Right lobe of liver (tissue), 6 donors: ENCODE measurements at regions not wholly inside any gene's neighbourhood (a gene's known extent, or its start where the extent isn't known, plus 50 kb on each side); places are given as distances from the start of the nearest gene placed in this dataset.

ENCODE experiments used
- ATAC-seq, 4 donors: fragments of 200-7000 bp; cut with Tn5 transposase; one replicate each; pipeline ENCODE4 v1.9.1; 2020; ENCODE audit warnings: mild to moderate bottlenecking in 4 of 4, moderate library complexity in 4 of 4
- DNase-seq, 3 donors: peaks; one replicate each; pipeline ENCODE4 v3.0.0-alpha.2; 2020
- H3K27ac ChIP-seq, 3 donors: fragments of 200-600 bp; one replicate each; pipeline ENCODE4 v1.8.0; 2022
- H3K27me3 ChIP-seq, 2 donors: fragments of 200-600 bp; one replicate each; pipeline ENCODE4 v1.8.0; 2022
- H3K36me3 ChIP-seq, 4 donors: fragments of 200-600 bp; sonication (generic) in 1 of 4; one replicate each; pipeline versions ENCODE4 v1.5.1 to v1.8.0; 2017 to 2022; ENCODE audit warnings: control low read depth in 1 of 4
- H3K4me1 ChIP-seq, 4 donors: fragments of 200-600 bp; sonication (generic) in 1 of 4; one replicate each; pipeline versions ENCODE4 v1.5.1 to v1.8.0; 2017 to 2022; ENCODE audit warnings: control low read depth in 1 of 4
- H3K4me3 ChIP-seq, 3 donors: fragments of 200-600 bp; one replicate each; pipeline ENCODE4 v1.8.0; 2022
- H3K9me3 ChIP-seq, 4 donors: fragments of 200-600 bp; sonication (generic) in 1 of 4; one replicate each; pipeline versions ENCODE4 v1.5.1 to v1.8.0; 2017 to 2022; ENCODE audit warnings: control low read depth in 1 of 4
- POLR2A ChIP-seq: fragments of 450-650 bp; IDR thresholded peaks from one replicate; pipeline ENCODE4 v1.6.1; 2017; ENCODE audit warnings: antibody characterized with exemption, mild to moderate bottlenecking
- WGBS: methylation state at CpG from one replicate; pipeline ENCODE4 v1.1.6; 2018; ENCODE audit warnings: low coverage, low lambda C conversion rate; ENCODE audit not compliant: insufficient coverage; ENCODE audit errors: missing lambda C conversion rate; 5-methylcytosine and 5-hydroxymethylcytosine counted together
- intact Hi-C, 2 donors: fragments of 100-400 bp; cut with DNase I; formaldehyde crosslinking; loops; one replicate each; pipeline versions ENCODE4 v1.11.2 to v1.14.1; 2022
- TF ChIP-seq, protein P1 (sequence below), 4 donors: fragments of 200-600 bp in 3 of 4; fragments of 450-650 bp in 1 of 4; IDR thresholded peaks; one replicate each; pipeline versions ENCODE4 v1.5.1 to v1.8.0; 2016 to 2022; ENCODE audit warnings: antibody characterized with exemption in 4 of 4, mild to moderate bottlenecking in 2 of 4
- donor health status: DM: no; HTN: yes; CAD: no.
- donor health status: DM: no; HTN: no; CAD: no.
- donor health status: DM: no; HTN: no; CAD: no.
- donor health status: DM: no; HTN: yes; CAD: no.
- donor health status: DM: no; HTN: yes; CAD: no.

- Histone ChIP-seq H3K4me3 (no peak overlapping the region), H3K9me3 (no peaks in the 10 kb centered on the region), H3K27ac (no peak overlapping the region), H3K36me3 (no peaks in the 10 kb centered on the region), H3K4me1 (peaks cover 0 to 9% (median 0%) of the 10 kb centered on the region in 4 donors), H3K27me3 (no peaks in the 10 kb centered on the region)
- no peak for TF ChIP-seq POLR2A
- TF ChIP-seq, protein P1, sequence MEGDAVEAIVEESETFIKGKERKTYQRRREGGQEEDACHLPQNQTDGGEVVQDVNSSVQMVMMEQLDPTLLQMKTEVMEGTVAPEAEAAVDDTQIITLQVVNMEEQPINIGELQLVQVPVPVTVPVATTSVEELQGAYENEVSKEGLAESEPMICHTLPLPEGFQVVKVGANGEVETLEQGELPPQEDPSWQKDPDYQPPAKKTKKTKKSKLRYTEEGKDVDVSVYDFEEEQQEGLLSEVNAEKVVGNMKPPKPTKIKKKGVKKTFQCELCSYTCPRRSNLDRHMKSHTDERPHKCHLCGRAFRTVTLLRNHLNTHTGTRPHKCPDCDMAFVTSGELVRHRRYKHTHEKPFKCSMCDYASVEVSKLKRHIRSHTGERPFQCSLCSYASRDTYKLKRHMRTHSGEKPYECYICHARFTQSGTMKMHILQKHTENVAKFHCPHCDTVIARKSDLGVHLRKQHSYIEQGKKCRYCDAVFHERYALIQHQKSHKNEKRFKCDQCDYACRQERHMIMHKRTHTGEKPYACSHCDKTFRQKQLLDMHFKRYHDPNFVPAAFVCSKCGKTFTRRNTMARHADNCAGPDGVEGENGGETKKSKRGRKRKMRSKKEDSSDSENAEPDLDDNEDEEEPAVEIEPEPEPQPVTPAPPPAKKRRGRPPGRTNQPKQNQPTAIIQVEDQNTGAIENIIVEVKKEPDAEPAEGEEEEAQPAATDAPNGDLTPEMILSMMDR (IDR thresholded peaks at IDR 0.05) = no peak
- 78% methylated on average over 2 of the region's 2 CpGs for WGBS
- intact Hi-C loops = no loop called here
- ATAC-seq = peak; percentile 82 to 99 (median 90)
- no peak for DNase-seq
Observed at GRCh38 chr12:67592228-67593011, 56.1 kb upstream of the DYRK2 start.

DNA sequence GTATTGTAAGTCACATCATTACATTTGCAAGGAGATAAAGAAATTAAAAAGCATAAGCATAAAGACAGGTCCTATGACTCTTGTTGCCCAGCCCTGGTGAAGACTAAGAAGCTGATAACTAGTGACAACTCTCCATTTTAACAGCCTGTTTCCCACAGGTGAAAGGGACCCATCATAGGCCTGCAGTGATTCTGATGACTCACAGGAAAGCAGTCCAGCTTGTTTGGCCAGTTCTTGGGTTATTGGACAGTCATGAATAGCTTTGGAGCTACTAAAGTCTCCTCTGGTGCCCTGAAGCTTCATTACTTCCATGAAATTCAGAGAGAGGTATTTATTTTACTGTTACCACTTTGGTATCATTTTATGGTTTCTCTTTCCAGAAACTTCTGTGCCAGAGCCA is 55.5 kb upstream of the DYRK2 start:
- Histone ChIP-seq H3K9me3 (no peaks in the 10 kb centered on the region), H3K36me3 (no peaks in the 10 kb centered on the region), H3K27me3 (no peaks in the 10 kb centered on the region), H3K4me1 (peaks cover 0 to 9% (median 0%) of the 10 kb centered on the region in 4 donors), H3K27ac (no peak overlapping the region), H3K4me3 (no peak overlapping the region)
- peak in 2 of 4 donors; percentile 27 to 55 for ATAC-seq
- TF ChIP-seq POLR2A = no peak
- TF ChIP-seq, protein P1 (IDR thresholded peaks at IDR 0.05) = no peak
- no peak for DNase-seq
- intact Hi-C loops = no loop called here

- H3K36me3 ChIP-seq = no peaks in the 10 kb centered on the region
- intact Hi-C loops = no loop called here
- no peaks in the 10 kb centered on the region for H3K9me3 ChIP-seq
- DNase-seq (no peak), ATAC-seq (no peak)
- no peak for TF ChIP-seq POLR2A
- TF ChIP-seq, protein P1 (IDR thresholded peaks at IDR 0.05) = no peak
- H3K27me3 ChIP-seq = no peaks in the 10 kb centered on the region
- H3K27ac ChIP-seq = no peak overlapping the region
- no peak overlapping the region for H3K4me3 ChIP-seq
- WGBS = 88% methylated on average over 2 of the region's 2 CpGs
- H3K4me1 ChIP-seq = peaks cover 0 to 9% (median 0%) of the 10 kb centered on the region in 4 donors
Observed at GRCh38 chr12:67593461-67594330, 54.8 kb upstream of the DYRK2 start.

- DNase-seq (no peak), ATAC-seq (no peak)
- H3K4me1 ChIP-seq = peaks cover 0 to 9% (median 0%) of the 10 kb centered on the region in 4 donors
- H3K27ac ChIP-seq = no peak overlapping the region
- no peaks in the 10 kb centered on the region for H3K9me3 ChIP-seq
- intact Hi-C loops = no loop called here
- H3K4me3 ChIP-seq = no peak overlapping the region
- TF ChIP-seq POLR2A = no peak
- TF ChIP-seq, protein P1 (IDR thresholded peaks at IDR 0.05) = no peak
- H3K27me3 ChIP-seq = no peaks in the 10 kb centered on the region
- 58% methylated on average over 2 of the region's 2 CpGs for WGBS
- H3K36me3 ChIP-seq = no peaks in the 10 kb centered on the region
Observed at GRCh38 chr12:67594888-67595287, 53.7 kb upstream of the DYRK2 start.
